ENCODE measurements at regions not wholly inside any gene's neighbourhood (a gene's known extent, or its start where the extent isn't known, plus 50 kb on each side); places are given as distances from the start of the nearest gene placed in this dataset.

- H3K9ac ChIP-seq (ENCODE audit: low read depth, low read length), result no peak overlapping the region
- no peak overlapping the region for H3K4me2 ChIP-seq (ENCODE audit: low read depth, low read length)
- H4K91ac ChIP-seq (ENCODE audit: insufficient read depth, low read depth, low read length), result no peak overlapping the region
- no peaks in the 10 kb centered on the region for H3K27me3 ChIP-seq (ENCODE audit: control insufficient read depth, insufficient read depth, low read length)
- H3K23ac ChIP-seq (ENCODE audit: low read depth, low read length), result no peak overlapping the region
- CTCF ChIA-PET, result no interaction called here
- no peak overlapping the region for H3K27ac ChIP-seq (ENCODE audit: insufficient read depth, low read length)
- no peak overlapping the region for H3K18ac ChIP-seq (ENCODE audit: low read depth, low read length)
- DNase-seq (no peak), ATAC-seq (ENCODE audit: low read depth) (no peak)
- H3K4ac ChIP-seq (ENCODE audit: low read depth, low read length), result no peak overlapping the region
- no peaks in the 10 kb centered on the region for H3K79me1 ChIP-seq (ENCODE audit: low read depth in 1 of 2, low read length in 2 of 2)
- POLR2A ChIA-PET (ENCODE audit: unreplicated experiment), result no interaction called here
- H2BK120ac ChIP-seq (ENCODE audit: low read depth, low read length), result no peak overlapping the region
- no peak overlapping the region for H3K14ac ChIP-seq (replicated peaks; ENCODE audit: low read depth, low read length)
- H3K4me1 ChIP-seq (ENCODE audit: control insufficient read depth, insufficient read depth, low read length), result no peaks in the 10 kb centered on the region
- no peak overlapping the region for H2AFZ ChIP-seq (replicated peaks; ENCODE audit: low read length, poor library complexity)
- no peaks in the 10 kb centered on the region for H3K9me1 ChIP-seq (ENCODE audit: insufficient read depth, low read length)
- no peaks in the 10 kb centered on the region for H4K20me1 ChIP-seq (ENCODE audit: insufficient read depth, low read length)
- H2BK15ac ChIP-seq (ENCODE audit: low read depth, low read length), result no peak overlapping the region
- H3K9me3 ChIP-seq (ENCODE audit: control insufficient read depth, insufficient read depth, low read length), result no peaks in the 10 kb centered on the region
- in situ Hi-C loops (cut with MboI; ENCODE audit: low sequenced_read_pairs), result no loop called here
- no peak overlapping the region for H2AK9ac ChIP-seq (replicated peaks; ENCODE audit: low read depth, low read length, poor library complexity)
- TF ChIP-seq CTCF (conservative IDR thresholded peaks at IDR 0.05; ENCODE audit: low read depth, low read length) (no peak), BHLHE40 (IDR thresholded peaks at IDR 0.05; ENCODE audit: low read depth, low read length) (no peak), RFX5 (IDR thresholded peaks at IDR 0.05; ENCODE audit: low read depth, low read length) (no peak), MXI1 (IDR thresholded peaks at IDR 0.05; ENCODE audit: borderline replicate concordance, low read depth, low read length) (no peak), RAD21 (IDR thresholded peaks at IDR 0.05; ENCODE audit: low read length) (no peak), USF2 (IDR thresholded peaks at IDR 0.05; ENCODE audit: low read depth, low read length) (no peak), CEBPB (IDR thresholded peaks at IDR 0.05; ENCODE audit: low read depth, low read length) (no peak), SMC3 (IDR thresholded peaks at IDR 0.05; ENCODE audit: low read depth, low read length) (no peak), FOS (IDR thresholded peaks at IDR 0.05; ENCODE audit: low read depth, low read length) (no peak), RCOR1 (IDR thresholded peaks at IDR 0.05; ENCODE audit: insufficient replicate concordance, low read length) (no peak), MAFK (IDR thresholded peaks at IDR 0.05; ENCODE audit: low read depth, low read length) (no peak), ELK1 (IDR thresholded peaks at IDR 0.05; ENCODE audit: borderline replicate concordance, low read depth, low read length) (no peak), NFE2L2 (IDR thresholded peaks at IDR 0.05; ENCODE audit: low read depth, low read length) (no peak), CHD1 (IDR thresholded peaks at IDR 0.05; ENCODE audit: low read depth, low read length) (no peak), MAZ (IDR thresholded peaks at IDR 0.05; ENCODE audit: borderline replicate concordance, low read depth, low read length) (no peak), POLR2A (IDR thresholded peaks at IDR 0.05; ENCODE audit: low read depth, low read length) (no peak)
- no peak overlapping the region for H4K8ac ChIP-seq (ENCODE audit: low read depth in 2 of 2, low read length in 2 of 2)
- BruUV-seq (replicated peaks), result no TSS peak
- dilution Hi-C loops (cut with HindIII; ENCODE audit: low sequenced_read_pairs, unreplicated experiment), result no loop called here
- H3K4me3 ChIP-seq (ENCODE audit: insufficient read depth, low read depth, low read length), result no peak overlapping the region
- no peak overlapping the region for H3K56ac ChIP-seq (ENCODE audit: extremely low read depth, insufficient read depth, low read length)
- no CpG with 5 or more reads among the region's 4 CpGs for WGBS, 2 experiments (ENCODE audit: extremely low coverage in 2 of 2, insufficient read length in 1 of 2)
- no peak overlapping the region for H2BK5ac ChIP-seq (ENCODE audit: low read depth, low read length, poor library complexity, severe bottlenecking)
- no peaks in the 10 kb centered on the region for H3K36me3 ChIP-seq (ENCODE audit: control insufficient read depth, insufficient read depth, low read length)
- H2AK5ac ChIP-seq (ENCODE audit: low read depth, low read length), result no peak overlapping the region
- H2BK20ac ChIP-seq (ENCODE audit: low read depth, low read length), result no peak overlapping the region
- intact Hi-C loops (cut with micrococcal nuclease), result no loop called here
- no peak overlapping the region for H4K5ac ChIP-seq (ENCODE audit: low read depth, low read length)
Measured at GRCh38 chr4:178856139-178856800, 1414.0 kb upstream of the AGA start.

Measured in IMR-90 (cell line).